ENCODE measurements at regions not wholly inside any gene's neighbourhood (a gene's known extent, or its start where the extent isn't known, plus 50 kb on each side); places are given as distances from the start of the nearest gene placed in this dataset.

DNA sequence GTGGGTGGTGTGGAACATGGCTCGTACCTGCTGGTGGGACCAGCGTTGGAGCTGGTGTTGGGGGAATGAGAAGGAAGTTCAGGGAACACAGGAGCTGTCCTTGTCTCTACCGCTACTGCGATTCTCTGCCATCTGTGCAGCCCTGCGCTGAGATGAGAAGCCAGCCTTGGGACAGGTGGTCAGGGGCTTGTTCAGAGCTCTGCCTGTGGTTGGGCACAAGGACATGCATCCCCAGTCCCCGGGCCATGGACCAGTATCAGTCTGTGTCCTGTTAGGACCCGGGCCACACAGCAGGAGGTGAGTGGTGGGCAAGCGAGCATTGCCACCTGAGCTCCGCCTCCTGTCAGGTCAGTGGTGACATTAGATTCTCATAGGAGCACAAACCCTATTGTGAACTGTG is 164.4 kb downstream of the TSN start:
- TF ChIP-seq POLR2A (IDR thresholded peaks at IDR 0.05): no peak
- TF ChIP-seq EP300 (IDR thresholded peaks at IDR 0.05): no peak
- TF ChIP-seq, protein P1, sequence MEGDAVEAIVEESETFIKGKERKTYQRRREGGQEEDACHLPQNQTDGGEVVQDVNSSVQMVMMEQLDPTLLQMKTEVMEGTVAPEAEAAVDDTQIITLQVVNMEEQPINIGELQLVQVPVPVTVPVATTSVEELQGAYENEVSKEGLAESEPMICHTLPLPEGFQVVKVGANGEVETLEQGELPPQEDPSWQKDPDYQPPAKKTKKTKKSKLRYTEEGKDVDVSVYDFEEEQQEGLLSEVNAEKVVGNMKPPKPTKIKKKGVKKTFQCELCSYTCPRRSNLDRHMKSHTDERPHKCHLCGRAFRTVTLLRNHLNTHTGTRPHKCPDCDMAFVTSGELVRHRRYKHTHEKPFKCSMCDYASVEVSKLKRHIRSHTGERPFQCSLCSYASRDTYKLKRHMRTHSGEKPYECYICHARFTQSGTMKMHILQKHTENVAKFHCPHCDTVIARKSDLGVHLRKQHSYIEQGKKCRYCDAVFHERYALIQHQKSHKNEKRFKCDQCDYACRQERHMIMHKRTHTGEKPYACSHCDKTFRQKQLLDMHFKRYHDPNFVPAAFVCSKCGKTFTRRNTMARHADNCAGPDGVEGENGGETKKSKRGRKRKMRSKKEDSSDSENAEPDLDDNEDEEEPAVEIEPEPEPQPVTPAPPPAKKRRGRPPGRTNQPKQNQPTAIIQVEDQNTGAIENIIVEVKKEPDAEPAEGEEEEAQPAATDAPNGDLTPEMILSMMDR (IDR thresholded peaks at IDR 0.05): no peak

DNA sequence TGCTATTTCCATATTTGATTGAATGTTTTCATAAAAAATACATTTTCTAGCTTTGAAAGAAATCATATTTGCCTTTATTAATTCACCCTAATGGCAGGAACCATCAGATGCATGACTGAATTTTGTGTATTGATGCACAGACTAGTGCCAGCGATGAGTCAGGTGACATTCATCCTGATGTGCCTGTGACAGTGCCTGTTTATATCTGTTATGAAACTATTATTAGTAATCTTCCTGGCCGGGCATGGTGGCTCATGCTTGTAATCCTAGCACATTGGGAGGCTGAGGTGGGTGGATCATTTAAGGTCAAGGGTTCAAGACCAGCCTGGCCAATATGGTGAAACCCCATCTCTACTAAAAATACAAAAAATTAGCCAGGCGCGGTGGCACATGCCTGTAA is 170.0 kb downstream of the TSN start:
- intact Hi-C loops (cut with DNase I): no loop called here
- Histone ChIP-seq H3K27ac (no peak overlapping the region), H3K4me1 (ENCODE audit: insufficient read depth) (no peaks in the 10 kb centered on the region), H3K4me3 (no peak overlapping the region), H3K36me3 (no peaks in the 10 kb centered on the region), H3K27me3 (no peaks in the 10 kb centered on the region), H3K9me3 (no peaks in the 10 kb centered on the region)
- 86 to 91% (median 88%) methylated on average over 4 of the region's 4 CpGs for WGBS, 3 donors
- no peak for DNase-seq
- no peak for TF ChIP-seq POLR2A (IDR thresholded peaks at IDR 0.05)
- TF ChIP-seq EP300 (IDR thresholded peaks at IDR 0.05): no peak
- TF ChIP-seq, protein P1 (IDR thresholded peaks at IDR 0.05): no peak

More for the DNA sequence above, 164.4 kb downstream of the TSN start:
- Histone ChIP-seq H3K4me3 (no peak overlapping the region), H3K4me1 (ENCODE audit: insufficient read depth) (no peaks in the 10 kb centered on the region), H3K27me3 (no peaks in the 10 kb centered on the region), H3K27ac (no peak overlapping the region), H3K9me3 (no peaks in the 10 kb centered on the region), H3K36me3 (no peaks in the 10 kb centered on the region)
- DNase-seq: no peak
- intact Hi-C loops (cut with DNase I): no loop called here
- WGBS, 3 donors: 93 to 97% (median 93%) methylated on average over 9 of the region's 9 CpGs

DNA sequence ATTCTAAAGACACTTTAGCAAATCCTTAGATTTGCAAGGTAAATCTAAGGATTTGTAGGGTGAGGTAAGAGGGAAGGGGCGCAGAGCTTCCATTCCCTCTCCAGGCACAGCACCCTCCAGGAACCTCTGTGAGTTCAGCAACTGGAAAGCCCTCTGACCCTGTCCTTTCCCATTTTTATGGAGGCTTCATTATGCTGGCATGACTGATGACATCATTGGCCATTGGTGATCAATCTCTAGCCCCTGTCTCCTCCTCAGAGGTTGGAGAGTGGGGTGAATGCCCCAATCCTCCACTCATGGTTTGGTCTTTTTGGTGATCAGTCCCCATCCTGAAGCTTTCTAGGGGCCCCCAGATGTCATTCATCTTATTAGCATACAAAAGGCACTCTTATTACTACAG is 187.8 kb downstream of the TSN start:
- Histone ChIP-seq H3K27me3 (no peaks in the 10 kb centered on the region), H3K4me1 (ENCODE audit: insufficient read depth) (no peaks in the 10 kb centered on the region), H3K9me3 (no peaks in the 10 kb centered on the region), H3K4me3 (no peak overlapping the region), H3K27ac (no peak overlapping the region), H3K36me3 (no peaks in the 10 kb centered on the region)
- no peak for TF ChIP-seq POLR2A (IDR thresholded peaks at IDR 0.05)
- TF ChIP-seq, protein P1 (IDR thresholded peaks at IDR 0.05): no peak
- no peak for TF ChIP-seq EP300 (IDR thresholded peaks at IDR 0.05)
- intact Hi-C loops (cut with DNase I): no loop called here
- WGBS, 3 donors: 95 to 100% (median 97%) methylated on average over 1 of the region's 1 CpG
- no peak for DNase-seq

DNA sequence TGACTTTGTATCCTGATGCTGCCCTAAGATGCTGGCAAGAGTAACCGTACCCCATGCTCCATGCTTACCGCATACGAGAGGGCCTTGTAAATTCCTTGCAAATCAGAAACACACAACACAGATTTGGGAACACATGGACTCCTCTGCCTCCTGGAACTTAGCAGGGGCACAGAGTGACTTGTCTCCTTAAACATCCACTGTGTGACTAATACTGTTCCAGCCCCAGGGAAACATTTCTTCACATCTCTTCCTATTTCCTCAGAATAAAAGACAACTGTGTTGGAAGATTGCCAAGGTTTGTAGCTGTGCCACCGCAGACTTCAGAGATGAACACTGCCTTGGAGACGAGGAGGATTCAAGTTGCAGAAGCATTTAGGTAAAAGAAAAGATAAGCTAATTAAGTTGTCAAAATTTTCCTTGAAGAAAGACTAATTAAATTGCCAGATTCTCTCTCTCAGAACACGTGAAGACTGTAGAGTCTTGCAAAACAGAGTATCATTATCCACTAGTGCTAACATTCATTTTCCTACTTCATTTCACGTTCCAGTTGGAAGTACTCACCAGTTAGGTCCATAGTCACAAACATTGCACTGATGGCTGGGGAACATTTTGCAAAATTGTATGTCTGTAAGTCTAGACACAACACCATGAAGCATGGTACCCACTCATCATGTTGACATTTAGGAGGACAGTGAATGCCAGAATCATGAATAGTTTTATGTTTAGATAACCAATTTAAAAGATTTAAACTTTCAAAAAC is 188.8 kb downstream of the TSN start:
- H3K27ac ChIP-seq: no peak overlapping the region
- TF ChIP-seq EP300 (IDR thresholded peaks at IDR 0.05): no peak
- TF ChIP-seq, protein P1 (IDR thresholded peaks at IDR 0.05): no peak
- no peak for TF ChIP-seq POLR2A (IDR thresholded peaks at IDR 0.05)
- WGBS, 3 donors: 22 to 37% (median 34%) methylated on average over 7 of the region's 7 CpGs
- H3K27me3 ChIP-seq: no peaks in the 10 kb centered on the region
- no peak for DNase-seq
- no peaks in the 10 kb centered on the region for H3K9me3 ChIP-seq
- no peaks in the 10 kb centered on the region for H3K4me1 ChIP-seq (ENCODE audit: insufficient read depth)
- H3K36me3 ChIP-seq: no peaks in the 10 kb centered on the region
- H3K4me3 ChIP-seq: no peak overlapping the region
- intact Hi-C loops (cut with DNase I): no loop called here

Data from ovary (tissue), 7 donors.